CD14-positive monocyte (primary cell): ENCODE measurements at regions not wholly inside any gene's neighbourhood (a gene's known extent, or its start where the extent isn't known, plus 50 kb on each side); places are given as distances from the start of the nearest gene placed in this dataset.

Source experiments
- DNase-seq, 3 donors: peaks; one replicate each; pipeline ENCODE4 v3.0.0-alpha.2; 2011 to 2022
- H2AFZ ChIP-seq: 2 replicates; pipeline ENCODE4 v1.6.0; 2012; ENCODE audit warnings: mild to moderate bottlenecking, low read depth, low read length, inconsistent platforms; ENCODE audit not compliant: insufficient read depth, poor library complexity, severe bottlenecking
- H3K27ac ChIP-seq, 2 donors: 1 replicate in 1 of 2; 2 replicates in 1 of 2; pipeline ENCODE4 v1.5.1; 2012 to 2013; ENCODE audit warnings: low read length in 2 of 2, control low read depth in 1 of 2, inconsistent platforms in 1 of 2, low read depth in 1 of 2, mild to moderate bottlenecking in 1 of 2
- H3K27me3 ChIP-seq, 2 donors: one replicate each; pipeline versions ENCODE4 v1.6.0 to v1.6.1; 2011 to 2013; ENCODE audit warnings: low read length in 2 of 2; ENCODE audit not compliant: control insufficient read depth in 2 of 2, insufficient read depth in 2 of 2
- H3K36me3 ChIP-seq, 2 donors: replicated peaks in 1 of 2; 1 replicate in 1 of 2; 2 replicates in 1 of 2; pipeline versions ENCODE4 v1.5.1 to v1.6.1; 2012 to 2013; ENCODE audit warnings: low read length in 2 of 2, control low read depth in 1 of 2, inconsistent platforms in 1 of 2, mild to moderate bottlenecking in 1 of 2; ENCODE audit not compliant: insufficient read depth in 2 of 2, control insufficient read depth in 1 of 2
- H3K4me1 ChIP-seq, 2 donors: 1 replicate in 1 of 2; 2 replicates in 1 of 2; pipeline versions ENCODE4 v1.5.1 to v1.6.1; 2012 to 2013; ENCODE audit warnings: low read length in 2 of 2, control low read depth in 1 of 2, inconsistent platforms in 1 of 2, mild to moderate bottlenecking in 1 of 2, moderate library complexity in 1 of 2; ENCODE audit not compliant: insufficient read depth in 2 of 2, control insufficient read depth in 1 of 2
- H3K4me2 ChIP-seq: replicated peaks from 2 replicates; pipeline ENCODE3; 2012; ENCODE audit warnings: low read length, moderate library complexity, mild to moderate bottlenecking; ENCODE audit not compliant: poor library complexity, severe bottlenecking; ENCODE audit errors: extremely low read depth
- H3K4me3 ChIP-seq, 3 experiments: fragments of 200-600 bp in 1 of 3; sonication (generic) in 1 of 3; replicated peaks in 1 of 3; 1 replicate in 2 of 3; 2 replicates in 1 of 3; pipeline ENCODE4 v1.5.1; 2011 to 2013; ENCODE audit warnings: low read length in 3 of 3, mild to moderate bottlenecking in 3 of 3, control low read depth in 2 of 3, low read depth in 2 of 3, inconsistent platforms in 1 of 3, moderate library complexity in 1 of 3
- H3K79me2 ChIP-seq: 2 replicates; pipeline ENCODE4 v1.6.0; 2012; ENCODE audit warnings: mild to moderate bottlenecking, control low read depth, inconsistent platforms, low read length, moderate library complexity; ENCODE audit not compliant: insufficient read depth
- H3K9ac ChIP-seq: 2 replicates; pipeline ENCODE4 v1.6.0; 2017; ENCODE audit warnings: low read length, mild to moderate bottlenecking; ENCODE audit not compliant: insufficient read depth, poor library complexity, severe bottlenecking
- H3K9me3 ChIP-seq, 2 donors: replicated peaks in 1 of 2; 1 replicate in 1 of 2; 2 replicates in 1 of 2; pipeline versions ENCODE4 v1.5.1 to v1.6.1; 2012 to 2013; ENCODE audit warnings: low read length in 2 of 2, control low read depth in 1 of 2; ENCODE audit not compliant: control insufficient read depth in 1 of 2, insufficient read depth in 1 of 2
- H4K20me1 ChIP-seq: 2 replicates; pipeline ENCODE4 v1.6.0; 2012; ENCODE audit warnings: mild to moderate bottlenecking, low read length, control low read depth, moderate library complexity; ENCODE audit not compliant: insufficient read depth
- H3K27ac Mint-ChIP-seq, 7 donors: one replicate each; pipeline ENCODE4 v1.8.0; 2020; ENCODE audit warnings: mild to moderate bottlenecking in 7 of 7, mixed read lengths in 7 of 7, moderate library complexity in 6 of 7, inconsistent platforms in 2 of 7
- H3K27me3 Mint-ChIP-seq, 3 donors: one replicate each; pipeline ENCODE4 v1.8.0; 2021 to 2022; ENCODE audit warnings: low read depth in 3 of 3, mild to moderate bottlenecking in 3 of 3, mixed read lengths in 3 of 3, moderate library complexity in 3 of 3, inconsistent platforms in 1 of 3
- H3K36me3 Mint-ChIP-seq, 2 donors: one replicate each; pipeline ENCODE4 v1.8.0; 2020; ENCODE audit warnings: mixed read lengths in 2 of 2, inconsistent platforms in 1 of 2, mild to moderate bottlenecking in 1 of 2
- H3K4me1 Mint-ChIP-seq: one replicate; pipeline ENCODE4 v1.8.0; 2020; ENCODE audit warnings: mild to moderate bottlenecking, mixed read lengths
- H3K4me3 Mint-ChIP-seq, 2 donors: one replicate each; pipeline ENCODE4 v1.8.0; 2020; ENCODE audit warnings: mild to moderate bottlenecking in 2 of 2, mixed read lengths in 2 of 2, moderate library complexity in 1 of 2
- H3K9me3 Mint-ChIP-seq, 7 donors: one replicate each; pipeline ENCODE4 v1.8.0; 2020 to 2022; ENCODE audit warnings: mixed read lengths in 7 of 7, mild to moderate bottlenecking in 6 of 7, moderate library complexity in 6 of 7, inconsistent platforms in 2 of 7
- WGBS: methylation state at CpG from one replicate; pipeline ENCODE4 v1.1.5; 2013; ENCODE audit warnings: missing lambda C conversion rate; ENCODE audit not compliant: insufficient coverage; 5-methylcytosine and 5-hydroxymethylcytosine counted together
- intact Hi-C, 2 donors: fragments of 100-400 bp; cut with micrococcal nuclease; formaldehyde crosslinking; loops; one replicate each; pipeline versions ENCODE4 v1.15.0 to v1.15.1; 2023
- TF ChIP-seq, protein P1 (sequence below): fragments of 200-600 bp; IDR thresholded peaks from one replicate; pipeline ENCODE4 v1.8.0; 2022; ENCODE audit warnings: antibody characterized with exemption, mild to moderate bottlenecking

DNA sequence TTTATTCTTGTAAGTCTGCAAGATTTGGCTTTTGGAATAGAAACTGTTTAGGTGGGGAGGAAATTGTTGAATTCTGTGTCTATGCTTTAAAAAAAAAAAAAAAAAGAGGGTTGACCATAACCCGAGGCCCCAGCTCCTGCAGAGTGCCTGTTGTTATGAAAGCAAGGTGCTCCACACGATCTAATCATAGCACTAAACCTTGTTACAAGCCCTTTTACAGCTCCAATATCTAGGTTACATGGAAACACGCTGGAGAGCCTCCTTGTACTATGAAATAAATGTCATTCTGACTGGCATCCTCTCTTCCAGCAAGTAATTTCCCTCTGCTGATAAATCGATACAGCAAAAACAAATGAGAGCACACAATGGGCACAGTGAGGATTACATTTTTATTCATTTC is 303.1 kb upstream of the SOX5 start:
- Histone ChIP-seq H3K4me1 (no peaks in the 10 kb centered on the region), H3K27ac (no peak overlapping the region), H3K9ac (no peak overlapping the region), H4K20me1 (no peaks in the 10 kb centered on the region), H3K4me3 (no peak overlapping the region), H3K9me3 (no peaks in the 10 kb centered on the region), H3K27me3 (no peaks in the 10 kb centered on the region), H2AFZ (no peak overlapping the region), H3K79me2 (no peaks in the 10 kb centered on the region), H3K36me3 (no peaks in the 10 kb centered on the region), H3K4me2 (no peak overlapping the region)
- Mint-ChIP-seq H3K9me3 (peaks cover 0 to 7% (median 4%) of the 10 kb centered on the region in 7 donors), H3K27ac (no peak overlapping the region), H3K27me3 (no peaks in the 10 kb centered on the region), H3K36me3 (no peaks in the 10 kb centered on the region), H3K4me1 (no peaks in the 10 kb centered on the region), H3K4me3 (no peak overlapping the region)
- intact Hi-C loops = no loop called here
- DNase-seq = no peak
- TF ChIP-seq, protein P1, sequence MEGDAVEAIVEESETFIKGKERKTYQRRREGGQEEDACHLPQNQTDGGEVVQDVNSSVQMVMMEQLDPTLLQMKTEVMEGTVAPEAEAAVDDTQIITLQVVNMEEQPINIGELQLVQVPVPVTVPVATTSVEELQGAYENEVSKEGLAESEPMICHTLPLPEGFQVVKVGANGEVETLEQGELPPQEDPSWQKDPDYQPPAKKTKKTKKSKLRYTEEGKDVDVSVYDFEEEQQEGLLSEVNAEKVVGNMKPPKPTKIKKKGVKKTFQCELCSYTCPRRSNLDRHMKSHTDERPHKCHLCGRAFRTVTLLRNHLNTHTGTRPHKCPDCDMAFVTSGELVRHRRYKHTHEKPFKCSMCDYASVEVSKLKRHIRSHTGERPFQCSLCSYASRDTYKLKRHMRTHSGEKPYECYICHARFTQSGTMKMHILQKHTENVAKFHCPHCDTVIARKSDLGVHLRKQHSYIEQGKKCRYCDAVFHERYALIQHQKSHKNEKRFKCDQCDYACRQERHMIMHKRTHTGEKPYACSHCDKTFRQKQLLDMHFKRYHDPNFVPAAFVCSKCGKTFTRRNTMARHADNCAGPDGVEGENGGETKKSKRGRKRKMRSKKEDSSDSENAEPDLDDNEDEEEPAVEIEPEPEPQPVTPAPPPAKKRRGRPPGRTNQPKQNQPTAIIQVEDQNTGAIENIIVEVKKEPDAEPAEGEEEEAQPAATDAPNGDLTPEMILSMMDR = no peak
- WGBS = 68% methylated on average over 2 of the region's 4 CpGs

DNA sequence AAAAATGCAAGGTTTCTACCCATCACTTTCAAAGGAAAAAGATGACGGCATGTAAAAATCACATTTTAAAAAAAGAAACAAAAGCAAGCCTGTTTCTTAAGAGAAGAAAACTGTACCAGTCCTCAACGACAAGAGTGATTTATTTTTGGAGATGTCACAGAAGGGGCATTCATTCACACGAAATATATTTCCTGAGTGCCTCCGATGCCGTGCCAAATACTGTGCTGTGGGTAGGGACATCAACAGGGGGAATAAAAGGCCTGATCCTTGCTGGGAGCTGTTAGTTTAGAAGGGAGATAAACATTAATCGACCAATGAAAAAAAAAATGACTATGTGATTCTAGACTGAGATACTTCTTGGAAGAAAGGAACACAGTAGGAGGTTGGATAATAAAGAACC is 297.5 kb upstream of the SOX5 start:
- Mint-ChIP-seq H3K27ac (no peak overlapping the region), H3K4me3 (no peak overlapping the region), H3K9me3 (peaks cover 0 to 7% (median 1%) of the 10 kb centered on the region in 7 donors), H3K27me3 (no peaks in the 10 kb centered on the region), H3K36me3 (no peaks in the 10 kb centered on the region), H3K4me1 (no peaks in the 10 kb centered on the region)
- Histone ChIP-seq H3K4me2 (no peak overlapping the region), H3K27ac (no peak overlapping the region), H2AFZ (no peak overlapping the region), H3K4me1 (no peaks in the 10 kb centered on the region), H3K36me3 (no peaks in the 10 kb centered on the region), H4K20me1 (no peaks in the 10 kb centered on the region), H3K9ac (no peak overlapping the region), H3K79me2 (no peaks in the 10 kb centered on the region), H3K27me3 (no peaks in the 10 kb centered on the region), H3K4me3 (no peak overlapping the region), H3K9me3 (no peaks in the 10 kb centered on the region)
- WGBS = 88% methylated on average over 1 of the region's 6 CpGs
- DNase-seq = no peak
- TF ChIP-seq, protein P1 = no peak
- intact Hi-C loops = no loop called here
